RWPE2 (cell line): ENCODE measurements at regions not wholly inside any gene's neighbourhood (a gene's known extent, or its start where the extent isn't known, plus 50 kb on each side); places are given as distances from the start of the nearest gene placed in this dataset.

Source experiments
- ATAC-seq: fragments of 200-7000 bp; cut with Tn5 transposase; 3 replicates; pipeline ENCODE4 v1.9.1; 2021; ENCODE audit warnings: low read depth
- DNase-seq: peaks from one replicate; pipeline ENCODE4 v3.0.0-alpha.2; 2020; ENCODE audit warnings: low spot score
- H3K27ac ChIP-seq: fragments of 450-650 bp; 2 replicates; pipeline ENCODE4 v1.5.1; 2017; ENCODE audit warnings: mild to moderate bottlenecking; ENCODE audit not compliant: poor library complexity, severe bottlenecking
- H3K27me3 ChIP-seq: fragments of 250-450 bp; sonication (Bioruptor Pico); 2 replicates; pipeline ENCODE4 v1.5.1; 2021; ENCODE audit warnings: mild to moderate bottlenecking, moderate library complexity; ENCODE audit not compliant: insufficient read depth, poor library complexity, severe bottlenecking
- H3K36me3 ChIP-seq: fragments of 250-450 bp; sonication (Bioruptor Pico); 2 replicates; pipeline ENCODE4 v1.5.1; 2020; ENCODE audit warnings: low read depth, mild to moderate bottlenecking, moderate library complexity
- H3K4me1 ChIP-seq: fragments of 250-450 bp; sonication (Bioruptor Pico); 2 replicates; pipeline ENCODE4 v1.5.1; 2021; ENCODE audit warnings: mild to moderate bottlenecking, moderate library complexity; ENCODE audit not compliant: insufficient read depth, poor library complexity, severe bottlenecking
- H3K4me3 ChIP-seq: fragments of 250-450 bp; sonication (Bioruptor Pico); 2 replicates; pipeline ENCODE4 v1.5.1; 2021; ENCODE audit warnings: mild to moderate bottlenecking, moderate library complexity; ENCODE audit not compliant: severe bottlenecking
- H3K9me3 ChIP-seq: fragments of 250-450 bp; sonication (Bioruptor Pico); 2 replicates; pipeline ENCODE4 v1.5.1; 2021; ENCODE audit warnings: mild to moderate bottlenecking, moderate library complexity; ENCODE audit not compliant: severe bottlenecking
- CTCF ChIP-seq: fragments of 450-650 bp; IDR thresholded peaks from one replicate; pipeline ENCODE4 v1.5.1; 2017; ENCODE audit warnings: mild to moderate bottlenecking, moderate library complexity; ENCODE audit not compliant: poor library complexity, severe bottlenecking

DNA sequence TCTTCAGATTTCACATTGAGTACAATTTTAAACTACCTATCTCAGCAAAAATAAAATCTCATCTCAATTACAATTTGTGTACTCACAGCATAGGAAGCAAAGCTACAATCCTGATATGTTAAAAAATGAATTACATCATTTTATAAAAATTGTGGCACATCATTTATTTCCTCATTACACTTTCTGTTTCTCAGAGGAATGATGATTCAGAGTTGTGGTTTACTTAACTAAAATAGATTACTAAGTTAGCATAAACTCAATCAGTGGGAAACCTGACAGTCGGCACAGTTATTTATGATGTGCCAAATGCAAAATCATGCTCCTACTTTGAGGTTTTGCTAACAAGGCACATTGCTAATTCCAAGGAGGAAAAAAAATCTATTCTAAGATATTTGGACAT lies 325.0 kb downstream of the FBXO8 start:
- DNase-seq (no peak), ATAC-seq (no peak)
- Histone ChIP-seq H3K9me3 (no peaks in the 10 kb centered on the region), H3K4me3 (no peak overlapping the region), H3K27ac (no peak overlapping the region), H3K36me3 (no peaks in the 10 kb centered on the region), H3K27me3 (no peaks in the 10 kb centered on the region), H3K4me1 (no peaks in the 10 kb centered on the region)
- TF ChIP-seq CTCF: no peak

- Histone ChIP-seq H3K9me3 (no peaks in the 10 kb centered on the region), H3K27ac (no peak overlapping the region), H3K36me3 (no peaks in the 10 kb centered on the region), H3K4me3 (no peak overlapping the region), H3K4me1 (no peaks in the 10 kb centered on the region), H3K27me3 (peaks cover 4% of the 10 kb centered on the region)
- ATAC-seq (no peak), DNase-seq (no peak)
- no peak for TF ChIP-seq CTCF
Measured at GRCh38 chr4:173943547-173943946, 339.9 kb downstream of the FBXO8 start.

DNA sequence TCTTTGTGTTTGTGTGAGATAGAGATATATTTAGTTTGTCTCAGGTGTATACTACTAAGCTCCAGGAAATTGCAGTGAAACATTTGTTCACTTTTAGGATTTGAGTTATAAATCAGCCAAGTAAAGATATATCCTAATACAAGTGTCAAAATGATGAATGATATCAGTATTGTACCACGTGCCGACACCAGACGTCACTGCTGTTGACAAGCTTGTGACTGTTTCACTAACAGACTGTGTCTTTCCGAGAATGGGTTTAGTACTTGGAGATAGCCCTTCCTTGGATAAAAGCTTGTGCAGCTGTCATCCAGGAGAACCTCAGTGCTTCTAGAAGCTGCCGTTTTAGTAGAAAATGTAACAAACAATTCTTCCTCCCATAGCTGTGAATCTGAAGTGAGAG lies 343.3 kb downstream of the FBXO8 start:
- Histone ChIP-seq H3K9me3 (no peaks in the 10 kb centered on the region), H3K27ac (no peak overlapping the region), H3K4me1 (no peaks in the 10 kb centered on the region), H3K4me3 (no peak overlapping the region), H3K36me3 (no peaks in the 10 kb centered on the region), H3K27me3 (no peaks in the 10 kb centered on the region)
- TF ChIP-seq CTCF: no peak
- ATAC-seq (no peak), DNase-seq (no peak)

DNA sequence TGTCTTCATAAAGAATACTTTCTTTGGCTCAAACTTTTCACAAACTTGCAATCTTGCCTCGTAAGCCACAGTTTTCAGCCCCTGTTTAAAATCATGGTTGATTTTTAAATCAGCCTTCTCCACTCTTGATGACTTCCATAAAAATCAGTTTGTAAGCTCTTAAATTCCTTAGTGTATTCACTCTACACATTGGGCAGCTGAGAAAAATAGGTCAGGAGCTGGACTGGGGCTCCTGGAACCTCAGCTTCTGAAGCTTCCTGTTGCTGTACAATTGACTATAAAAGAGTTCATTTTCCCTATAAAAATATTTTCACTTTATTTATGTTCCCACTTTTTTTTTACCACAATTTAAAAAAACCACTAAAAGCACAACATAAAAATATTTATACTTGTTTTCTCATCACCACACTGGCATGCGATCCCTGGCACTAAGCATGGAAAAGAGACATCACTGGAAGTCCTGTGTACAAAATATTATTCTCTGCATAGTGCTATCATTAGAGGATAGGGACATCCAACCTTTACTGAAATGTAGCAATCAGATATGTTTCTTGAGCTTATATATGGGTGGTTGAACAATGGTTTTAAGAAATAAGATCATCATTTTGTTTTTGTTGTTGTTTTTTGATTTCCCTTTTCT lies 345.7 kb downstream of the FBXO8 start:
- H3K27me3 ChIP-seq: no peaks in the 10 kb centered on the region
- no peak overlapping the region for H3K4me3 ChIP-seq
- no peak overlapping the region for H3K27ac ChIP-seq
- TF ChIP-seq CTCF: no peak
- DNase-seq: no peak
- ATAC-seq: no peak
- no peaks in the 10 kb centered on the region for H3K9me3 ChIP-seq
- H3K4me1 ChIP-seq: peaks cover 12% of the 10 kb centered on the region
- H3K36me3 ChIP-seq: no peaks in the 10 kb centered on the region

DNA sequence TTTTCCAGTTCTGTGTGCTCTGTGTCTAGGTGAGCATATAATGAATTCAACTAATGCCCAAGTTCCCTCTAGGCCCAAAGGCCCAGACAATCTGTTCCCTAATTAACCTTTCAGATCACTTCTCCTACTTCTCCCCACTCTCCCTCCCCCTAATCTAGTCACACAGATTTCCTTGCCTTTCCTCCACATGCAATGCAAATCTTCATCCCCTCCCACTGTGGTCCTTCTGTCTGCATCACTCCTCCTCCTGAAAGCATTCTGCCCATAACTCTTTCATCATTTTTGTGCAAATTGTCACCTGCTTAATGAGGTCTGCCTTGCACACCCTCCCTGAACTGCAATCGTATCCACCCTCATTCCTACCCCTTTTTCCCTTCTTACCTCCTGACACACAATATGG lies 346.6 kb downstream of the FBXO8 start:
- no peak for DNase-seq
- Histone ChIP-seq H3K36me3 (no peaks in the 10 kb centered on the region), H3K9me3 (no peaks in the 10 kb centered on the region), H3K27ac (no peak overlapping the region), H3K4me1 (peaks cover 12% of the 10 kb centered on the region), H3K4me3 (no peak overlapping the region), H3K27me3 (no peaks in the 10 kb centered on the region)
- TF ChIP-seq CTCF: no peak
- no peak for ATAC-seq
